ENCODE measurements at regions not wholly inside any gene's neighbourhood (a gene's known extent, or its start where the extent isn't known, plus 50 kb on each side); places are given as distances from the start of the nearest gene placed in this dataset.

DNA sequence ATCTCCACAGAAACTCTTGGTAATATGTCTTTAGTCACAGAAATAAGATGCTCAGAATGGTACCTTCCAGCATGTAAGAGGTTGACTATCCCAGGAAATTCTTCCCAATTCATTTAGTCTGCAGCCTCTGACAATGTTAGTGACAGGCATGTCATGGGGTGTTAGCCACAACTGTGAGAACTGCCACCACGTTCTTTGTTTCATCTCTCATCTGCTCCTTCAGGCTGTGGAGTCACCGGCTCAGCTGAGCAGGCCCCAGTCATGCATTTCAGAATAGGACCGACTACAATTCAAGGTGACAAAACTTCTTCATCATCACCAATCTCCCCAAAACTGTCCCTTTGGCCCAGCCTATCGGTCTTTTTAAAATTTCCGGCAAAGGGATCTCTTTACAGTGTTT is 167.5 kb downstream of the AKAIN1 start:
- H3K36me3 ChIP-seq (replicated peaks in 1 of 2; ENCODE audit: control extremely low read depth in 1 of 2, control insufficient read depth in 1 of 2, extremely low read depth in 1 of 2, insufficient read depth in 2 of 2, low read length in 1 of 2), result no peaks in the 10 kb centered on the region
- ATAC-seq (ENCODE audit: low read depth) (no peak), DNase-seq (no peak)
- no peaks in the 10 kb centered on the region for H4K20me1 ChIP-seq (ENCODE audit: control insufficient read depth, insufficient read depth, low read length, poor library complexity, severe bottlenecking)
- H3K27me3 Mint-ChIP-seq, result no peaks in the 10 kb centered on the region
- ChIA-PET POLR2A (no interaction called here), CTCF (no interaction called here)
- H2AFZ ChIP-seq (ENCODE audit: insufficient read depth, low read depth, low read length, poor library complexity, severe bottlenecking), result no peak overlapping the region
- no peak overlapping the region for H3K4me3 ChIP-seq (ENCODE audit: control extremely low read depth in 1 of 5, extremely low read depth in 1 of 5, insufficient read depth in 1 of 5, low read depth in 2 of 5, low read length in 4 of 5)
- no peak overlapping the region for H3K4me3 Mint-ChIP-seq
- no peak overlapping the region for H3K27ac Mint-ChIP-seq
- H3K79me2 ChIP-seq (ENCODE audit: control insufficient read depth, insufficient read depth, low read length), result no peaks in the 10 kb centered on the region
- no peak overlapping the region for H3K9ac ChIP-seq (ENCODE audit: low read length)
- no peaks in the 10 kb centered on the region for H3K4me1 Mint-ChIP-seq
- intact Hi-C loops (cut with micrococcal nuclease), result no loop called here
- no peak overlapping the region for H3K27ac ChIP-seq (ENCODE audit: low read length in 2 of 2)
- peaks cover 12% of the 10 kb centered on the region for H3K9me3 Mint-ChIP-seq (ENCODE audit: insufficient read depth)
- H3K4me1 ChIP-seq (ENCODE audit: control insufficient read depth in 2 of 2, insufficient read depth in 2 of 2, low read length in 2 of 2), result no peaks in the 10 kb centered on the region
- TF ChIP-seq, protein P1, sequence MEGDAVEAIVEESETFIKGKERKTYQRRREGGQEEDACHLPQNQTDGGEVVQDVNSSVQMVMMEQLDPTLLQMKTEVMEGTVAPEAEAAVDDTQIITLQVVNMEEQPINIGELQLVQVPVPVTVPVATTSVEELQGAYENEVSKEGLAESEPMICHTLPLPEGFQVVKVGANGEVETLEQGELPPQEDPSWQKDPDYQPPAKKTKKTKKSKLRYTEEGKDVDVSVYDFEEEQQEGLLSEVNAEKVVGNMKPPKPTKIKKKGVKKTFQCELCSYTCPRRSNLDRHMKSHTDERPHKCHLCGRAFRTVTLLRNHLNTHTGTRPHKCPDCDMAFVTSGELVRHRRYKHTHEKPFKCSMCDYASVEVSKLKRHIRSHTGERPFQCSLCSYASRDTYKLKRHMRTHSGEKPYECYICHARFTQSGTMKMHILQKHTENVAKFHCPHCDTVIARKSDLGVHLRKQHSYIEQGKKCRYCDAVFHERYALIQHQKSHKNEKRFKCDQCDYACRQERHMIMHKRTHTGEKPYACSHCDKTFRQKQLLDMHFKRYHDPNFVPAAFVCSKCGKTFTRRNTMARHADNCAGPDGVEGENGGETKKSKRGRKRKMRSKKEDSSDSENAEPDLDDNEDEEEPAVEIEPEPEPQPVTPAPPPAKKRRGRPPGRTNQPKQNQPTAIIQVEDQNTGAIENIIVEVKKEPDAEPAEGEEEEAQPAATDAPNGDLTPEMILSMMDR (IDR thresholded peaks at IDR 0.05), result no peak
- no peak for TF ChIP-seq EZH2 (IDR thresholded peaks at IDR 0.05; ENCODE audit: borderline replicate concordance, insufficient read depth, low read depth, low read length, poor library complexity, severe bottlenecking)
- 67% methylated on average over 3 of the region's 5 CpGs for WGBS (ENCODE audit: insufficient coverage)
- H3K9me3 ChIP-seq (ENCODE audit: control extremely low read depth in 1 of 3, control insufficient read depth in 2 of 3, insufficient read depth in 1 of 3, low read length in 2 of 3), result peaks cover 0 to 1% (median 0%) of the 10 kb centered on the region in 3 donors
- no peak overlapping the region for H3K4me2 ChIP-seq (replicated peaks; ENCODE audit: low read depth, low read length, poor library complexity, severe bottlenecking)
- no peaks in the 10 kb centered on the region for H3K27me3 ChIP-seq (replicated peaks in 1 of 4; ENCODE audit: control extremely low read depth in 1 of 4, control insufficient read depth in 3 of 4, insufficient read depth in 4 of 4, low read length in 3 of 4)

DNA sequence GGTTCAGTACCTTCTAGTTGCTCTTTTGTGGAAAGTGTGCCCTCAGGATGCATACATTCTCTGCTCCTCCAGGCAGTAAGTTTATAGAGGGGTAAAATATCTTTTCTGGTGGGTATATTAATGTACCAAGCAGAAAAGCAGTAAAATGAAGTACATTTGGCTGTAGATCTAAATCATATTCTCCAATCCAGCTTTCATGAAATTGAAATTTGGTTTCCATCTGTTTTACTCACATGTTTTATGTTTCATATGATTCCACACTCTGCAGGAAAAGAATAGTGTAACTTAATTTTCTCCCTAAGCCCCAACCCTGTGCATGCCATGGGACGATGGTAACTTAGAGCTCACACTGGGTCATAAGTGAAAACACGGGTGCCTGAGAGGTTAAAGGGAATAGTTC is 172.3 kb downstream of the AKAIN1 start:
- WGBS (ENCODE audit: insufficient coverage), result no CpG with 5 or more reads among the region's 2 CpGs
- peaks cover 3% of the 10 kb centered on the region for H3K9me3 Mint-ChIP-seq (ENCODE audit: insufficient read depth)
- CTCF ChIA-PET, result no interaction called here

More for the DNA sequence above, 172.3 kb downstream of the AKAIN1 start:
- ATAC-seq (ENCODE audit: low read depth), result no peak
- H3K9ac ChIP-seq (ENCODE audit: low read length), result no peak overlapping the region
- no peaks in the 10 kb centered on the region for H3K79me2 ChIP-seq (ENCODE audit: control insufficient read depth, insufficient read depth, low read length)
- no peak for TF ChIP-seq EZH2 (IDR thresholded peaks at IDR 0.05; ENCODE audit: borderline replicate concordance, insufficient read depth, low read depth, low read length, poor library complexity, severe bottlenecking)
- TF ChIP-seq, protein P1 (IDR thresholded peaks at IDR 0.05), result no peak
- no peaks in the 10 kb centered on the region for H3K4me1 ChIP-seq (ENCODE audit: control insufficient read depth in 2 of 2, insufficient read depth in 2 of 2, low read length in 2 of 2)
- POLR2A ChIA-PET, result no interaction called here
- H3K36me3 ChIP-seq (replicated peaks in 1 of 2; ENCODE audit: control extremely low read depth in 1 of 2, control insufficient read depth in 1 of 2, extremely low read depth in 1 of 2, insufficient read depth in 2 of 2, low read length in 1 of 2), result no peaks in the 10 kb centered on the region
- H2AFZ ChIP-seq (ENCODE audit: insufficient read depth, low read depth, low read length, poor library complexity, severe bottlenecking), result no peak overlapping the region
- Mint-ChIP-seq H3K27ac (no peak overlapping the region), H3K4me1 (no peaks in the 10 kb centered on the region), H3K27me3 (no peaks in the 10 kb centered on the region), H3K4me3 (no peak overlapping the region)
- intact Hi-C loops (cut with micrococcal nuclease), result no loop called here
- no peak for DNase-seq
- H3K27me3 ChIP-seq (replicated peaks in 1 of 4; ENCODE audit: control extremely low read depth in 1 of 4, control insufficient read depth in 3 of 4, insufficient read depth in 4 of 4, low read length in 3 of 4), result no peaks in the 10 kb centered on the region
- H3K27ac ChIP-seq (ENCODE audit: low read length in 2 of 2), result no peak overlapping the region
- no peak overlapping the region for H3K4me3 ChIP-seq (ENCODE audit: control extremely low read depth in 1 of 5, extremely low read depth in 1 of 5, insufficient read depth in 1 of 5, low read depth in 2 of 5, low read length in 4 of 5)
- no peaks in the 10 kb centered on the region for H4K20me1 ChIP-seq (ENCODE audit: control insufficient read depth, insufficient read depth, low read length, poor library complexity, severe bottlenecking)
- H3K9me3 ChIP-seq (ENCODE audit: control extremely low read depth in 1 of 3, control insufficient read depth in 2 of 3, insufficient read depth in 1 of 3, low read length in 2 of 3), result no peaks in the 10 kb centered on the region
- no peak overlapping the region for H3K4me2 ChIP-seq (replicated peaks; ENCODE audit: low read depth, low read length, poor library complexity, severe bottlenecking)

All from B cell (primary cell).